GM12878 (cell line): ENCODE measurements at regions not wholly inside any gene's neighbourhood (a gene's known extent, or its start where the extent isn't known, plus 50 kb on each side); places are given as distances from the start of the nearest gene placed in this dataset.

Experiments
- ATAC-seq: fragments of 200-7000 bp; cut with Tn5 transposase; 3 replicates; pipeline ENCODE4 v1.9.1; 2020; ENCODE audit warnings: mild to moderate bottlenecking, moderate library complexity
- BruUV-seq: library from RNA; stranded (reverse); fragments of 400-500 nt; replicated peaks from 2 replicates; lab custom pipeline; 2021; lab: Mats Ljungman, UMichigan
- CTCF ChIA-PET: fragments of 300-600 bp; sonication (Branson Sonifier 250); formaldehyde crosslinking; extraction: SDS; loops from one replicate; lab custom pipeline; 2021; ENCODE audit warnings: inconsistent platforms; lab: Yijun Ruan, JAX
- POLR2A ChIA-PET: fragments of 350-600 bp; formaldehyde crosslinking; extraction: SDS; loops from one replicate; lab custom pipeline; 2021; ENCODE audit warnings: inconsistent platforms; lab: Charles Lee
- RAD21 ChIA-PET: fragments of 300-600 bp; sonication (Branson Sonifier 250); formaldehyde crosslinking; loops from one replicate; lab custom pipeline; 2023; ENCODE audit warnings: antibody characterized with exemption; ENCODE audit not compliant: unreplicated experiment; lab: Charles Lee
- SMC1A ChIA-PET: fragments of 300-600 bp; sonication (Branson Sonifier 250); formaldehyde crosslinking; loops from one replicate; lab custom pipeline; 2023; ENCODE audit not compliant: unreplicated experiment, uncharacterized antibody; lab: Charles Lee
- DNase-seq: peaks from one replicate; pipeline ENCODE4 v3.0.0-alpha.2; 2011; ENCODE audit warnings: low read depth, low spot score
- FAIRE-seq: peaks from 3 replicates; lab custom pipeline; 2011; peaks lifted over from hg19 to GRCh38; lab: Jason Lieb, UNC
- H2AFZ ChIP-seq: 2 replicates; pipeline ENCODE4 v1.6.0; 2011; ENCODE audit warnings: low read depth, low read length, control low read depth; ENCODE audit not compliant: control insufficient read depth
- H3K27ac ChIP-seq: 2 replicates; pipeline ENCODE4 v1.5.1; 2011; ENCODE audit warnings: control low read depth; ENCODE audit not compliant: control insufficient read depth, insufficient read depth
- H3K27me3 ChIP-seq, 2 experiments: replicated peaks in 1 of 2; 2 replicates each; pipeline versions ENCODE4 v1.6.0 to v1.6.1; 2011; ENCODE audit warnings: low read length in 1 of 2; ENCODE audit not compliant: control insufficient read depth in 2 of 2, insufficient read depth in 2 of 2
- H3K36me3 ChIP-seq, 2 experiments: 2 replicates each; pipeline ENCODE4 v1.5.1; 2011; ENCODE audit warnings: low read length in 1 of 2; ENCODE audit not compliant: control insufficient read depth in 2 of 2, insufficient read depth in 2 of 2
- H3K4me1 ChIP-seq: 2 replicates; pipeline ENCODE4 v1.6.1; 2011; ENCODE audit warnings: mild to moderate bottlenecking, low read length, moderate library complexity, mixed read lengths; ENCODE audit not compliant: control insufficient read depth, insufficient read depth
- H3K4me2 ChIP-seq: 2 replicates; pipeline ENCODE4 v1.6.0; 2011; ENCODE audit warnings: control low read depth; ENCODE audit not compliant: control insufficient read depth, insufficient read depth
- H3K4me3 ChIP-seq: fragments of 200-600 bp; sonication (generic); 2 replicates; pipeline ENCODE4 v1.5.1; 2016
- H3K79me2 ChIP-seq: 2 replicates; pipeline ENCODE4 v1.6.0; 2011; ENCODE audit warnings: low read length; ENCODE audit not compliant: control insufficient read depth, insufficient read depth
- H3K9ac ChIP-seq: 2 replicates; pipeline ENCODE4 v1.8.0; 2011; ENCODE audit warnings: low read length, control low read depth, mixed read lengths; ENCODE audit not compliant: control insufficient read depth, insufficient read depth
- H3K9me3 ChIP-seq: replicated peaks from 3 replicates; pipeline ENCODE4 v1.5.1; 2011; ENCODE audit warnings: mild to moderate bottlenecking, low read length; ENCODE audit not compliant: control insufficient read depth, insufficient read depth
- H4K20me1 ChIP-seq: 2 replicates; pipeline ENCODE4 v1.6.0; 2011; ENCODE audit not compliant: control insufficient read depth, insufficient read depth
- BACH1 ChIP-seq: fragments of 450-650 bp; IDR thresholded peaks from 2 replicates; pipeline ENCODE4 v1.6.1; 2017; ENCODE audit warnings: mild to moderate bottlenecking, borderline replicate concordance
- BCL3 ChIP-seq: IDR thresholded peaks from 2 replicates; pipeline ENCODE4 v1.6.1; 2011; ENCODE audit warnings: borderline replicate concordance, low read depth, mild to moderate bottlenecking, moderate library complexity, low read length; ENCODE audit not compliant: insufficient read depth, poor library complexity, severe bottlenecking
- CBX3 ChIP-seq: fragments of 200-600 bp; sonication (generic); IDR thresholded peaks from 2 replicates; pipeline ENCODE4 v1.6.1; 2016; ENCODE audit warnings: low read depth, borderline replicate concordance
- CUX1 ChIP-seq: IDR thresholded peaks from 2 replicates; pipeline ENCODE4 v1.6.1; 2012; ENCODE audit warnings: improper control_type of control experiment, low read depth, low read length; ENCODE audit not compliant: insufficient replicate concordance
- ETV6 ChIP-seq, 2 experiments: fragments of 450-650 bp in 1 of 2; IDR thresholded peaks in 1 of 2; conservative IDR thresholded peaks in 1 of 2; 2 replicates each; pipeline ENCODE4 v1.6.1; 2014; ENCODE audit warnings: antibody characterized with exemption in 1 of 2, borderline replicate concordance in 1 of 2, low read depth in 1 of 2, mild to moderate bottlenecking in 1 of 2, moderate library complexity in 1 of 2
- GATAD2B ChIP-seq: fragments of 450-650 bp; conservative IDR thresholded peaks from 2 replicates; pipeline ENCODE4 v1.6.1; 2017; ENCODE audit warnings: low read depth, mild to moderate bottlenecking, moderate library complexity
- NKRF ChIP-seq: fragments of 450-650 bp; conservative IDR thresholded peaks from 2 replicates; pipeline ENCODE4 v1.6.1; 2017; ENCODE audit warnings: mild to moderate bottlenecking, moderate library complexity
- POU2F2 ChIP-seq: IDR thresholded peaks from 3 replicates; pipeline ENCODE4 v1.6.1; 2011; ENCODE audit warnings: low read depth, mild to moderate bottlenecking, low read length, borderline replicate concordance
- SIX5 ChIP-seq: IDR thresholded peaks from 2 replicates; pipeline ENCODE4 v1.6.1; 2011; ENCODE audit warnings: mild to moderate bottlenecking, low read depth, low read length, moderate library complexity; ENCODE audit not compliant: severe bottlenecking
- SMARCA5 ChIP-seq: fragments of 450-650 bp; IDR thresholded peaks from 2 replicates; pipeline ENCODE4 v1.6.1; 2017; ENCODE audit warnings: mild to moderate bottlenecking
- SREBF2 ChIP-seq: IDR thresholded peaks from 2 replicates; pipeline ENCODE4 v1.6.1; 2012; ENCODE audit warnings: mild to moderate bottlenecking, low read length
- ZBED1 ChIP-seq: IDR thresholded peaks from 2 replicates; pipeline ENCODE4 v1.6.1; 2016; ENCODE audit warnings: borderline replicate concordance
- WGBS: methylation state at CpG from one replicate; pipeline ENCODE4 v1.1.6; 2016; ENCODE audit warnings: low lambda C conversion rate; ENCODE audit not compliant: insufficient replicate concordance, insufficient coverage; ENCODE audit errors: missing lambda C conversion rate; 5-methylcytosine and 5-hydroxymethylcytosine counted together
- in situ Hi-C: fragments of 300-500 bp; cut with MboI; formaldehyde crosslinking; loops from 9 replicates; pipeline ENCODE4 v1.14.3; 2018; ENCODE audit warnings: mixed read lengths
- intact Hi-C: fragments of 100-400 bp; cut with micrococcal nuclease; formaldehyde crosslinking; loops from one replicate; pipeline ENCODE4 v1.14.2; 2022; ENCODE audit not compliant: unreplicated experiment

- H3K9me3 ChIP-seq = no peaks in the 10 kb centered on the region
- no peak overlapping the region for H3K4me2 ChIP-seq
- H2AFZ ChIP-seq = no peak overlapping the region
- H3K4me3 ChIP-seq = no peak overlapping the region
- POLR2A ChIA-PET = no interaction called here
- BruUV-seq = no TSS peak
- no peak for FAIRE-seq
- in situ Hi-C loops (loop anchor here (5.0 kb wide), 2 partner anchors 206 to 546 kb away; no protein-coding TSS in a partner anchor), intact Hi-C loops (loop anchor here (5.0 to 10.0 kb wide), 3 partner anchors 186 to 1021 kb away; no protein-coding TSS in a partner anchor)
- no peak overlapping the region for H3K9ac ChIP-seq
- H3K36me3 ChIP-seq = no peaks in the 10 kb centered on the region
- no peak overlapping the region for H3K27ac ChIP-seq
- no peaks in the 10 kb centered on the region for H3K4me1 ChIP-seq
- H3K27me3 ChIP-seq = no peaks in the 10 kb centered on the region
- DNase-seq = no peak
- SMC1A ChIA-PET = interaction anchor here (1.1 to 1.6 kb wide), 4 partner anchors 95 to 411 kb away, joined by 3 to 9 read pairs (median 3); no protein-coding TSS in a partner anchor
- WGBS = 27% methylated on average over 2 of the region's 2 CpGs
- CTCF ChIA-PET = interaction anchor here (0.6 to 2.4 kb wide), 4 partner anchors 19 to 635 kb away, joined by 3 to 14 read pairs (median 4); no protein-coding TSS in a partner anchor
- no peaks in the 10 kb centered on the region for H3K79me2 ChIP-seq
- no peak for ATAC-seq
- RAD21 ChIA-PET = interaction anchor here (0.6 kb wide), 1 partner anchor 420 kb away, joined by 3 read pairs; no protein-coding TSS in a partner anchor
- H4K20me1 ChIP-seq = no peaks in the 10 kb centered on the region
- no peak for TF ChIP-seq BCL3
- TF ChIP-seq CUX1 = no peak
- no peak for TF ChIP-seq SIX5
- no peak for TF ChIP-seq SMARCA5
- no peak for TF ChIP-seq POU2F2
- no peak for TF ChIP-seq CBX3
- no peak for TF ChIP-seq BACH1
- no peak for TF ChIP-seq ETV6 (conservative IDR thresholded peaks at IDR 0.05 in 1 of 2, IDR thresholded peaks at IDR 0.05 in 1 of 2; ENCODE audit: borderline replicate concordance in 1 of 2, low read depth in 1 of 2)
- no peak for TF ChIP-seq SREBF2
- TF ChIP-seq ZBED1 = no peak
- no peak for TF ChIP-seq GATAD2B
- TF ChIP-seq NKRF = no peak
Measured at GRCh38 chr10:60648761-60649160, 129.5 kb upstream of the CDK1 start.
